ENCODE measurements at regions not wholly inside any gene's neighbourhood (a gene's known extent, or its start where the extent isn't known, plus 50 kb on each side); places are given as distances from the start of the nearest gene placed in this dataset.
"Not testable (repeated sequence)": the region's sequence is repeated elsewhere in the genome, so short reads cannot be mapped to it uniquely, and the experiment has no call there.

DNA sequence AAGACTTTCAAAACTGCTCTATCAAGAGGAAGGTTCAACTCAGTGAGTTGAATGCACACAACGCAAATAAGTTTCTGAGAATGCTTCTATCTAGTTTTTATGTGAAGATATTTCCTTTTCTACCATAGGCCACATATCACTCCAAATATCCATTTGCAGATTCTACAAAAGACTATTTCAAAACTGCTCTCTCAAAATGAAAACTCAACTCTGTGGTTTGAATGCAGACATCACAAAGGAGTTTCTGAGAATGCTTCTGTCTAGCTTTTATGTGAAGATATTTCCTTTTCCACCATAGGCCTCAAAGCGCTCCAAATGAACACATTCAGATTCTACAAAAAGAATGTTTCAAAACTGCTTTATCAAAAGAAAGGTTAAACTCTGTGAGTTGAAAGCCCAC, 1093.1 kb upstream of the DEFB115 start:
- DNase-seq = not testable (repeated sequence)

DNA sequence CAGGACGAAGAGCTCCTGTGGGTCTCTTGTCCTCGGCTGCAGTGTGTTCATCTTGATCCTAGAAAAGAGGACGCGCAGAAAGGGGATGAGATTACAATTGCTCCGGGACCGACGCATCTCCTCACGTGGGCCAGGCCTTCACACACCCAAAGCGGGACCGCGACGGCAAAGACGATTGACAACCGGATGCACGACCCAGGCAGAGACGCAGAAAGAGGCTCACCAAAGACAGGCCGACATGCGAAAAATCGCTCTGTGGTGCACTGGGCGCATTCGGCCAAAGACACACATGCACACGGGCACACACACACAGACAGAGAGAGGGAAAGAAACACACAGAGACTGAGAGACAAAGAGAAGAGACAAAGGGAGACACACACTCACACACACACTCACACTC, 1089.9 kb upstream of the DEFB115 start:
- no peak for DNase-seq

DNA sequence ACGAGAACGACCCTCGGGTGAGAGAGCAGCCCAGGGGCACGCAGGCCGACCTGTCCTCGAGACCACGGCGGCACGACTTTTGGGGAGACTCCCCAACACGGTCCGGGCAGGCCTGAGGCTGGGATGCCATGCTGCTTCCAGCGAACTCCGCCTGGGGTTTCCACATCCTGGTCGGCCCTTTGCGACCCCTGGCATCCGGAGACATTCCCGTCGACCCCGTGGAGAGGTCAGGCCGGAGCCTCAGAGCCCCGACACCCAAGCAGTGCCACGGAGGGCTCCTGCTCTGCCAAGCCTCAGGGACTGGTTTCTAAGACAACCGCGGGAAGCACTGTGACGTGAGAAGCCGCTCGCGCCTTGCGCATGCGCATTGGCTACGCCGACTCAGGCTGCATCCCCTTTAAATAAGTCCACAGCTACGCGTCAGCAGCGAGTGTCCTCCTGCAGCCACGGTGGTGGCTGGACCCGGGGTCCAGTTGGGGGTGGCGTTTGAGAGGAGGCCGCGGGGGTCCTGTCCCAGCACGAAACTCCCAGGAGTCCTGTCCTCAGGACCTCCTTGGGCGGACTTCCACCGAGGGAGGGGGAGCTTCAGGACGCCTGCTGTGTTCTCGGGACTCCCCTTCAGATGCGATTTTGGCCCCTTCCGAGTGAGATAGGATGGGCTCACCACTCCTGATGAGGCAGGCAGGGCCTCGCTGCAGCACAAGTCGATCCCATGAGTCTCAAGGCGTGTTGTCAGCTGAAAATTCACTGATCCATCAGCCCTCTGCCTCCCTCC, 1089.3 kb upstream of the DEFB115 start:
- DNase-seq = no peak

DNA sequence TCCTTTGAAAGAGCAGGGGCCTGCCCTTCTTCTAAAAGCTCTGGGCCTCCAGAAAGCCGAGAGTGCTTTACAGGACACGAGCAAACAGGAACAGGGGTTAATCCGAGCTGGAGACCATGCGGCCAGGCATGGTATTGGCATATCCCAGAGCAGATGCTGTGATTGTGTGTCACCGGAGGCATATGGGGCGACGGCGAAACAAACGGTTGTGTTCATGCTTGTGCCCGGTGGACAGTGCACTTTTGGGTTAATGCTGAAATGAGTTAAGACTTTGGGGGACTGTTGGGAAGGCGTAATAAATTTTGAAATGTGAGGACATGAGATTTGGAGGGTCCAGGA, 1088.7 kb upstream of the DEFB115 start:
- DNase-seq = no peak

DNA sequence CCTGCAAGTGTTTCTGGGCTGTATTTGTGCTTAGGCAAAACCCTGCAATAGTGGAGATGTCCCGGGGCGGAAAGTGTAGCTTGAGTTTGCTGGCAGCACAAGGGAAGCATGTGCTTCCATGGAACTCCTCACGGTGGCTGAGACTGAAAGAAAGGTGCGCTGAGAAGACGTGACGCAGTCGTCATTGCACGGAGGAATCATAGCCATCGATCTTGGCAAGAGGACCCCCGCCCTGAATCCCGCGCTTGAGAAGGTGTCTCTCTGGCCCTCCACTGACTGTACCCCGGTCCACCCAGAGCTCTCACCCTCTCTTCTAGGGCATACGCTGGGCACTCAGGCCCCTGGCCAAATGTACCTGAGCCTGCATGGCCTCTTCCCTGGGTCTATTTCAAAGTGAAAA, 1081.8 kb upstream of the DEFB115 start:
- no peak for DNase-seq

DNA sequence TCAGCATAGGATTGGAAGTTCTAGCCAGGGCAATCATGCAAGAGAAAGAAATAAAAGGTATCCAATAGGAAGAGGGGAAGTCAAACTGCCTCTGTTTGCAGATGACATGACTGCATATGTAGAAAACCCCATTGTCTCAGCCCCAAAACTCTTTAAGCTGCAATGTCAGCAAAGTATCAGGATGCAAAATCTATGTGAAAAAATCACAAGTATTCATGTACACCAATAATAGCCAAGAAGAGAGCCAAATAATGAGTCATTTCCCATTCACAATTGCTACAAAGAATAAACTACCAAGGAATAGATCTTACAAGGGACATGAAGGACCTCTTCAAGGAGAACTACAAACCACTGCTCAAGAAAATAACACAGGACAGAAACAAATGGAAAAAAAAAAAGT, 1074.3 kb upstream of the DEFB115 start:
- DNase-seq = not testable (repeated sequence)

DNA sequence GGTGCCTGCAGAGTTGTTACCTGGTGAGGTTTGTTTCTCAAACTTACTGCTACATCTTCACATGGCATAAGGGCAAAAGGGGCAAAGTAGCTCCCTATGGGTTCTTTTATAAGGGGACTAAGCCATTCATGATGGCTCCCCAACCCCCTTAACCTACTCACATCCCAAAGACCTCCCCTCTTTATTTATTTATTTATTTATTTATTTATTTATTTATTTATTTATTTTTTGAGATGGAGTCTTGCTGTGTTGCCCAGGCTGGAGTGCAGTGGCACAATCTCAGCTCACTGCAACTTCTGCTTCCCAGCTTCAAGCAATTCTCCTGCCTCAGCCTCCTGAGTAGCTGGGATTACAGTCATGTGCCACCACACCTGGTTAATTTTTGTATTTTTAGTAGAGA, 1065.7 kb upstream of the DEFB115 start:
- not testable (repeated sequence) for DNase-seq

DNA sequence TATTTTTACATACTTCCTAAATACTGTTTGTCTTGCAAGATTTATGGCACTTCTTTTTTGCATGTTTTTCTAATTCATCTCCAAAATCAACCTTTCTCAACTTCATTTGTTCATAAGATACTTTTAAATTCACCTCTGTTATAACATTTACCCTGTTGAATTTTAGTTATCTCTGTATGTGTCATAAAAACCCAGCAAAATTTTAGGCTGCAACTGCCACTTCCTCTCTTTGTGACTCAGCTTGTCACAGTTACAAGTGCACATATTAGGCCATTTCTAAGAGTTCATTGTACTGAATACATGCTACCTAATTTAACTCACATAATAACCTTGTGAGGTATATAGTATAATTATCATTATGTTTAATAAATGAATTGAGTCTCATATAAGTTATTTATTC, 1023.0 kb upstream of the DEFB115 start:
- DNase-seq = not testable (repeated sequence)

DNA sequence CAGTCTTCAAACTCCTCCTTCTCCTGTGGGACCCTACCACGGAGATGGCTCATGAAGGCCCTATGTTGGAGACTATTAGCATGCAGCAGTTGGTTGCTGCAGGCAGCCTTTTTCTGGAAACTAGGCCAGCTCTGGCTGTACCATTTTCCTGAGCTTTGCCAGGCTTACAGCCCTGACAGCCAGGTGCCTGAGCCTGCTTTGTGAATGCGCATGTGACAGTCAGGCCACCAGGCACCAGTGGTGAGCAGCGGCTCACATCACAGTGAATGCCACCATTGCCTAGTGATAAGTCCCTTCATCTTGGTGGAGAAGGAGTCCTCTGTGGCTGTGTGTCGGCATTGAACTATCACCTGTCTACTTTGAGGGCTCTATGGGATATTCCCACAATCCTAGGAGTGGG, 982.4 kb upstream of the DEFB115 start:
- not testable (repeated sequence) for DNase-seq

DNA sequence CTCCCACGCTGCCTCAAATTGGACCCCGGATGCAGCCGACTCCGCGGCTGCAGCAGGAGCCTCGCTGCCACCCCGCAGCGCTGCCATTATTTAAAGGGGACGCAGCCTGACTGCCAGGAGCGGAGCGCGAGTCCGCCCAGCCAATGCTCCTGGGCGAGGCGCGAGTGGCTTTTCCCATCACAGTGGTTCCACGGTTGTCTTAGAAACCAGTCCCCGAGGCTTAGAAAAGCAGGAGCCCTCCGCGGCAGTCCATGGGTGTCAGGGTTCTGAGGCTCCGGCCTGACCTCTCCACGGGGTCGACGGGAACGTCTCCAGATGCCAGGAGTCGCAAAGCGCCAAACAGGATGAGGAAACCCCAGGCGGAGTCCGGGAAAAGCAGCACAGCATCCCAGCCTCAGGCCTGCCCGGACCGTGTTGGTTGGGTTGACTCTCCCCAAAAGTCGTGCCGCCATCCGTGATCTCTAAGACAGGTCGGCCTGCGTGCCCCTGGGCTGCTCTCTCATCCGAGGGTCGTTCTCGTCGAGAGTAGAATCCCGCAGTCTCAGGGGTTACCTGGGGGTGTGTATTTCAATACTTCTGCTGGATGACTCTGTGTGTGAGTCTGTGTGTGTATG, 975.8 kb upstream of the DEFB115 start:
- DNase-seq = no peak

DNA sequence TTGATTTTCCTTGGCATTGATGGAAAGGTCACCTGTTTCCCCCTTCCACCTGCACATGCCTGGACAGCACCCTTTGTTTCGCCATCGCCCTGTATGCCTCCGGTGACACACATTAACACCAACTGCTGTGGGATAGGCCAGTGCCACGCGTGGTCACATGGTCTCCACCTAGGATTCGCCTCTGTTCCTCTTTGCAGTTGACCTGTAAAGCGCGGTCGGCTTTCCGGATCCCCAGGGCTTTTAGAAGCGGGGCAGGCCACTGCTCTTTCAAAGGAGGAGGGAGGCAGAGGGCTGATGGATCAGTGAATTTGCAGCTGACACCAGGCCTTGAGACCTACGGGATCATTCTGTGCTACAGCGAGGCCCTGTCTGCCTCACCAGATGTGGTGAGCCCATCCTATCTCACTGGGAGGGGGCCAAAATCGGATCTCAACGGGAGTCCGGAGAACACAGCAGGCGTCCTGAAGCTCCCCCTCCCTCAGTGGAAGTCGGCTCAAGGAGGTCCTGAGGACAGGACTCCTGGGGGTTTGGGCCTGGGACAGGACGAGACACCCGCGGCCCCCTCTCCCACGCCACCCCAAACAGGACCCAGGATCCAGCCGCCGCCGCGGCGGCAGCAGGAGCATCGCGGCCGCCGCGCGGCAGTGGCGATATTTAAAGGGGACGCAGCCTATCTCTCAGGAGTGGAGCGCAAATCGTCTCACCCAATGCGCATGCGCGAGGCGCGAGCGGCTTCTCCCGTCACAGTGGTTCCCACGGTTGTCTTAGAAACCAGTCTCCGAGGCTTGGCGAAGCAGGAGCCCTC, 973.8 kb upstream of the DEFB115 start:
- DNase-seq = peak; percentile 0

DNA sequence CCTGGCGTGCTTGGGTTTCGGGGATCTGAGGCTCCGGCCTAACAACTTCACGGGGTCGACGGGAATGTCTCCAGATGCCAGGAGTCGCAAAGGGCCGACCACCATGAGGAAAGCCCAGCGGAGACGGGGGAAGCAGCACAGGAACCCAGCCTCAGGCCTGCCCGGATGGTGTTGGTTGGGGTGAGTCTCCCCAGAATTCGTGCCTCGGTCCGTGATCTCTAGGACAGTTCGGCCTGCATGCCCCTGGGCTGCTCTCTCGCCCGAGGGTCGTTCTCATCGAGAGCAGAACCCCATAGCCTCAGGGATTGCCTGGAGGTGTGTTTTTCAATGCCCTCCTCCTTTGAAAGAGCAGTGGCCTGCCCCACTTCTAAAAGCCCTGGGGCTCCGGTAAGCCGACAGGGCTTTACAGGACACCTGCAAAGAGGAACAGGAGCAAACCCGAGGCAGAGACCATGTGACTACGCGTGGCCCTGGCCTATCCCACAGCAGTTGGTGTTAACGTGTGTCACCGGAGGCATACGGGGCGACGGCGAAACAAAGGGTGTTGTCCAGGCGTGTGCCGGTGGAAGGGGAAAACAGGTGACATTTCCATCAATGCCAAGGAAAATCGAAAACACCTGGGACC, 973.1 kb upstream of the DEFB115 start:
- no peak for DNase-seq

DNA sequence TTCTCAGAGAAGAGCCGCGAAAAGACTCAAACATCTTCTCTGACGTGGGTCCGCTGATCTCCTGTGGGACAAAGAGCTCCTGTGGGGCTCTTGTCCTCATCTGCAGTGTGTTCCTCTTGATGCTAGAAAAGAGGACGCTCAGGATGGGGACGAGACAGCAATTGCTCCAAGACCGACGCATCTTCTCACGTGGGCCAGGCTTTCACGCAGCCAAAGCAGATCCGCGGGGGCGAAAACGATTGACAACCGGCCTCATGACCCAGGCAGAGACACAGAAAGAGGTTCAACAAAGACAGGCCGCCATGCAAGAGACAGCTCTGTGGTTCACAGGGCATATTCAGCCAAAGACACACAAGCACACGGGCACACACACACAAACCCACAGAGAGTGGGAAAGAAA, 971.8 kb upstream of the DEFB115 start:
- no peak for DNase-seq

DNA sequence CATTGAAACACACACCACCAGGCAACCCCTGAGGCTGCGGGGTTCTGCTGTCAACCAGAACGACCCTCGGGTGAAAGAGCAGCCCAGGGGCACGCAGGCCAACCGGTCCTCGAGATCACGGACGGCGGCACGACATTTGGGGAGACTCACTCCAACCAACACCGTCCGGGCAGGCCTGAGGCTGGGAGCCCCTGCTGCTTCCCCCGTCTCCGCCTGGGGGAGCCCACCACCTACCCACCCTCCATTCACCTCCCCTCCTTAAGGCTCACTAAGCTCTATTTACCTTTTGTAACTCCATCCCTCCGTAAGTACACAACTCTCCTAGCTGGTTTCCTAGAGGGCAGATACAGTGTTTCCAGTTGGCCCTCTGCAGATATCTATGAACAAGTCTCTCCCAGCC, 971.3 kb upstream of the DEFB115 start:
- no peak for DNase-seq

DNA sequence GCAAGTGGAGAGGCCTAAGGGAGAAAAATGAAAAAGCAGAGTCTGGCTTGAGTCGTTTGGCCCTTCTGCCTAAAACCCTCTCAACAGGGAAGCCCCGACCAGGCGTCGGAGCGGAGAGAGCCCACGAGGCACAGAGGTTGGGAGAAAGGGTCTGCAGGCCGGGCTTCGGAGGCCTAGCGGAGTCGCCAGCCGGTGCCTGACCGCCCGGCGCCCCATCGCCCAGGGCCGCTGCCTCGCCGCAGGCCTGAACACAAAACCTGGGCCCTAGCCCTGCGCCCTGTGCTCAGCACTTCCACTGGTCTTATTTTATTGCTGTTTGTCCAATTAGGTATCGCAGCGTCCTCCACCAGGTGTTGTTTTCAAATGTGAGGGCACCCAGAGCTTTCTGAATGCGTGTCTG, 970.0 kb upstream of the DEFB115 start:
- DNase-seq = not testable (repeated sequence)

DNA sequence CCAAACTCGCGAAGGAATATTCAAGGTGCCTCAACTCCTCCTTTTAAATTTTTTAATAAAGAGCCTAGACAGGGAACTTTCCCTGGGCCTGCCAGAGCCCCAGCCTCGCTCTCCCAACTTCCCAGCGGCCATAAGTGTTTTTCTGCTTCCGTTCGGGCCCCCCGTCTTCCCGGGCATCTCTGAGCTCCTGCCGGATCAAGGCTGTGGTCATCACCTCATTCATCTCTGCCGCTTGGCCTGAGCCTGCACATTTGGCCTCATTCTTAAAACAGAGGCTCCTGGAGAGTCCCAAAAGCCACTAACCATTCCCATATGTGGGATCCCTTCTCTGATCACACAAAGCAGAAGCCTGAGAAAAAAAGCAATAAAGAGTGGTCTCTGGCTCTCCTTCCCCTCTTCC, 969.1 kb upstream of the DEFB115 start:
- no peak for DNase-seq

DNA sequence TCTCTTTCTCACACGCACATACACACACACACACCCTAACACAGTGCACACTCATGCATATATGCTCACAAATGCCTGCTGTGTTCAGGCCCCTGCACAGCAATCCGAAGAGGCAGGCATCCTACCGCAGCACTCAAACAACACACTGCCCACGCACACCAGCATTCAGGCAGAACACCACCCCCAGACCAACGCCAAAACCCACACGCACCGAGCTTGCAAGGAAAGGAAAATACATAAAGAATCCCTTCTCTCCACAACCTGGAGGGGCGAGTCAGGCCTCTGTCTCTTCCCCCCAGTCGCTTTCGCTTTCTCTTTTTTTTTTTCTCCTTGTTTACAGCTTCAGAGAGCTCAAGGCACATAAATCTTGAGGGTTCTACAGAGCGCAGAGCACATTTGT, 968.4 kb upstream of the DEFB115 start:
- DNase-seq = not testable (repeated sequence)

DNA sequence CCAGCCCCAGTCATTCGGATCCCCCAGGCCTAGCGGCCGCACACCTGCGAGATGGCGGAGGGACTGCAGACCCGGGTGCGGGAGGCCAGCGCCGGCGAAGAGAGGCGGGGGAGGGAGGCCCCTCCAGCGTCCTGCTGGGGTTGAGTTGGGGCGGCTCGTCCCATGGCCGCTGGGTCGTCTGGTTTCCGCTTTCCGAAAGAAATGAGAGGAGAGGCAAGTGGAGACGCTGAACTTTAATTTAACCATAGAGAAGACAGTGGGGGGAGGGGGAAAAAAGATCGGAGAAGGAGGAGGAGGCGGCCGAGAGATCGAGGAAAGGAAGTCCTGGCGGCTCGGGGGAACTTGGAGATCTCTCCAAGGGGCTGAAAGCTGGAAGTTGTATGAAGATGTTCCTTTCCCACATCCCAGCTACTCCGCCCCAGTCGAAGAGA, 967.7 kb upstream of the DEFB115 start:
- not testable (repeated sequence) for DNase-seq

DNA sequence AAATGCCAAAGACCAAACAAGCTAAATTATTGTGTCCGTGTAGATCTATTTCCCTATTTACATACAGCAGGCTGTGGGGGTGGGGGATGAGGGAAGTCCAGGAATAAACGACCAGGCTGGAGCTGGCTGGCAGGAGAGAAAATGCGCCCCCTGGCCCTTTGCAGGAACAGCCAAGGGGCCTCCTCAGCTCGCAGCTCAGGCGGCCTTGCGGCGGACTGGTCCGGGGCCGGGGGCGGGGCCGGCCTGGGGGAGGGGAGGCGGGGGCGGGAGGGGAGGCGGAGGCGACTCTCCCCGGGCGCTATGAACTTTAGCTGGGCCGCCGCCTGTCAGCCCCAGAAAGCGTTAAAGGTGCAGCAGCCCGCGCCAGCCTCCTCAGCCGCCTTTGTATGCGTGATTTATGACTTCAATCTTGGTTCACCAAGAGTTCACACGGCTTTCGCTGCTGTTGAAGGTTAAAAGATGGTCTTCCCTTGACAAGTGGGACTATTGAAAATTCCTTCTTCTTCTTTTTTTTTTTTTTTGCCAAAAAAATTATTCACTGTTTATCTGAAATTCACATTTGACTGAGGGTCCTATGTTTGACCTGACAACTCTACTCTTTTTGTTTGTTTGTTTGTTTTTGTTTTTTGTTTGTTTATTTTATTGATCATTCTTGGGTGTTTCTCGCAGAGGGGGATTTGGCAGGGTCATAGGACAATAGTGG, 967.0 kb upstream of the DEFB115 start:
- DNase-seq = not testable (repeated sequence)

DNA sequence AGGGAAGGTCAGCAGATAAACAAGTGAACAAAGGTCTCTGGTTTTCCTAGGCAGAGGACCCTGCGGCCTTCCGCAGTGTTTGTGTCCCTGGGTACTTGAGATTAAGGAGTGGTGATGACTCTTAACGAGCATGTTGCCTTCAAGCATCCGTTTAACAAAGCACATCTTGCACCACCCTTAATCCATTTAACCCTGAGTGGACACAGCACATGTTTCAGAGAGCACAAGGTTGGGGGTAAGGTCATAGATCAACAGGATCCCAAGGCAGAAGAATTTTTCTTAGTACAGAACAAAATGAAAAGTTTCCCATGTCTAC, 966.4 kb upstream of the DEFB115 start:
- DNase-seq = not testable (repeated sequence)

DNA sequence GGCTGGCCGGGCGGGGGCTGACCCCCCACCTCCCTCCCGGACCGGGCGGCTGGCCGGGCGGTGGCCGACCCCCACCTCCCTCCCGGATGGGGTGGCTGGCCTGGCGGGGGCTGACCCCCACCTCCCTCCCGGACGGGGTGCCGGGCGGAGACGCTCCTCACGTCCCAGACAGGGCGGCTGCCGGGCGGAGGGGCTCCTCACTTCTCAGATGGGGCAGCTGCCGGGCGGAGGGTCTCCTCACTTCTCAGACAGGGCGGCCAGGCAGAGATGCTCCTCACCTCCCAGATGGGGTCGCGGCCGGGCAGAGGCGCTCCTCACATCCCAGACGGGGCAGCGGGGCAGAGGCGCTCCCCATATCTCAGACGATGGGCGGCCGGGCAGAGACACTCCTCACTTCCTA, 965.8 kb upstream of the DEFB115 start:
- not testable (repeated sequence) for DNase-seq

DNA sequence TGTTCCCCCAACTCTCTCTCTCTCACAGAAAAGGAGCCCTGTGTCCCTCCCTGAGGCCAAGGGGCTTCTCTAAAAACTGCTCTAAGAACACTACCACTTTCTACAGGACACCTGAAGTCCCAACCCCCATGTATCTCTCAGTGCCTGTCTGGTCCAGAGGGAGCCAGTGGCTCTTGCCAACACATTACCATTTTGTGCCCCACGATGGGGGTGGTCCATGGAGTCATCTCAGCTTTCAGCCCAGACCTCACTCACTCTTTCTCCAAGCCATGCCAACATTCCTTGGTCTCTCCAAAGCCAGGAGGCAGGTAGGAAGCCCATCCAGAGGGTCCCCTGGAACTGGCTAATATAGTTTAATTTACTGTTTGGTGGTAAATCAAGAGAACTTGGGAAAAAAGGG, 962.1 kb upstream of the DEFB115 start:
- DNase-seq = not testable (repeated sequence)

DNA sequence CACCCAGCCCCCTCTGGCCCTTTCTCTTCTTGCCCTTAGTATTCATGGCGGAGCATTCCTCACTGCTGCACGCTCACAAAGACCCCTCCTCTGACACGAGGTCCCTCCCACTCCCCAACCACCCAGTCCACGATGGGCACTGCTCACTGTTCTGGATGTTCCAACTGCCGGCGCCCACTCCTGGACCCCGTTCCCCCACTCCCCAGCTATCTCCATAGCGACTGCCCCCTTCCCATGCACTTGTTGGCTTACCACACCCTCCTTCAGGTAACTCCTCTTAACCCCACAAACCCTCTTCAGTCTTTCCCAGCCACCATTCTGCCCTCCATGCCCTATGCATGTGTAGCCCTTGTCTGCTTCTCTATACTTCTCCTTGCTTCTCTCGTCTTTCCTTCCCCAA, 961.5 kb upstream of the DEFB115 start:
- not testable (repeated sequence) for DNase-seq
